Mammary epithelial cell (primary cell): ENCODE measurements at regions not wholly inside any gene's neighbourhood (a gene's known extent, or its start where the extent isn't known, plus 50 kb on each side); places are given as distances from the start of the nearest gene placed in this dataset.

Experiments
- EZH2 ChIP-seq: IDR thresholded peaks from 2 replicates; pipeline ENCODE4 v1.6.1; 2012; ENCODE audit warnings: low read length, inconsistent platforms, borderline replicate concordance
- TF ChIP-seq, protein P1 (sequence below), 2 donors: IDR thresholded peaks in 1 of 2; conservative IDR thresholded peaks in 1 of 2; 2 replicates each; pipeline ENCODE4 v1.5.1; 2011 to 2012; ENCODE audit warnings: inconsistent platforms in 2 of 2, low read length in 2 of 2, mild to moderate bottlenecking in 2 of 2, control low read depth in 1 of 2, low read depth in 1 of 2; ENCODE audit not compliant: insufficient read depth in 1 of 2; ENCODE audit errors: extremely low read depth in 1 of 2

DNA sequence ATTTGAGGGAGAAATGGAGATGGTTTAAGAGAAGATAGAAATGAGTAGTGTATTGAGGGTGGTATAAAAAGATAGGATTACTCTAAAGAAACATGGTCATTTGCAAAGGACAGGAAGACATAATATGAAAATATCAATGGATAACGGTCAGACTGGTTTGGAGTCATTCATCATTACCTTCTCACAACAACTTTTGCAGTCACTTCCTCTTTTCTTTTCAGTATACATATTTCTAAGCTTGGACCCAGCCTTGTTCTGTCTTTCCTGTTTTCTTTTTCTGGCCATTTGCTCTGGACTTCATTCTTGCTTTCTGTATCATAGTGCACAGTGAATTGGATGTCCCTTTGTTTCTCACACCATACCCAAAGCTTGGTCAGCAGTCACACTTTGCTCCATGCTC is 966.5 kb upstream of the TYRP1 start:
- TF ChIP-seq EZH2 = no peak
- TF ChIP-seq, protein P1, sequence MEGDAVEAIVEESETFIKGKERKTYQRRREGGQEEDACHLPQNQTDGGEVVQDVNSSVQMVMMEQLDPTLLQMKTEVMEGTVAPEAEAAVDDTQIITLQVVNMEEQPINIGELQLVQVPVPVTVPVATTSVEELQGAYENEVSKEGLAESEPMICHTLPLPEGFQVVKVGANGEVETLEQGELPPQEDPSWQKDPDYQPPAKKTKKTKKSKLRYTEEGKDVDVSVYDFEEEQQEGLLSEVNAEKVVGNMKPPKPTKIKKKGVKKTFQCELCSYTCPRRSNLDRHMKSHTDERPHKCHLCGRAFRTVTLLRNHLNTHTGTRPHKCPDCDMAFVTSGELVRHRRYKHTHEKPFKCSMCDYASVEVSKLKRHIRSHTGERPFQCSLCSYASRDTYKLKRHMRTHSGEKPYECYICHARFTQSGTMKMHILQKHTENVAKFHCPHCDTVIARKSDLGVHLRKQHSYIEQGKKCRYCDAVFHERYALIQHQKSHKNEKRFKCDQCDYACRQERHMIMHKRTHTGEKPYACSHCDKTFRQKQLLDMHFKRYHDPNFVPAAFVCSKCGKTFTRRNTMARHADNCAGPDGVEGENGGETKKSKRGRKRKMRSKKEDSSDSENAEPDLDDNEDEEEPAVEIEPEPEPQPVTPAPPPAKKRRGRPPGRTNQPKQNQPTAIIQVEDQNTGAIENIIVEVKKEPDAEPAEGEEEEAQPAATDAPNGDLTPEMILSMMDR (conservative IDR thresholded peaks at IDR 0.05 in 1 of 2, IDR thresholded peaks at IDR 0.05 in 1 of 2; ENCODE audit: extremely low read depth in 1 of 2, insufficient read depth in 1 of 2, low read depth in 1 of 2, low read length in 2 of 2) = no peak
